ENCODE measurements at regions not wholly inside any gene's neighbourhood (a gene's known extent, or its start where the extent isn't known, plus 50 kb on each side); places are given as distances from the start of the nearest gene placed in this dataset.

DNA sequence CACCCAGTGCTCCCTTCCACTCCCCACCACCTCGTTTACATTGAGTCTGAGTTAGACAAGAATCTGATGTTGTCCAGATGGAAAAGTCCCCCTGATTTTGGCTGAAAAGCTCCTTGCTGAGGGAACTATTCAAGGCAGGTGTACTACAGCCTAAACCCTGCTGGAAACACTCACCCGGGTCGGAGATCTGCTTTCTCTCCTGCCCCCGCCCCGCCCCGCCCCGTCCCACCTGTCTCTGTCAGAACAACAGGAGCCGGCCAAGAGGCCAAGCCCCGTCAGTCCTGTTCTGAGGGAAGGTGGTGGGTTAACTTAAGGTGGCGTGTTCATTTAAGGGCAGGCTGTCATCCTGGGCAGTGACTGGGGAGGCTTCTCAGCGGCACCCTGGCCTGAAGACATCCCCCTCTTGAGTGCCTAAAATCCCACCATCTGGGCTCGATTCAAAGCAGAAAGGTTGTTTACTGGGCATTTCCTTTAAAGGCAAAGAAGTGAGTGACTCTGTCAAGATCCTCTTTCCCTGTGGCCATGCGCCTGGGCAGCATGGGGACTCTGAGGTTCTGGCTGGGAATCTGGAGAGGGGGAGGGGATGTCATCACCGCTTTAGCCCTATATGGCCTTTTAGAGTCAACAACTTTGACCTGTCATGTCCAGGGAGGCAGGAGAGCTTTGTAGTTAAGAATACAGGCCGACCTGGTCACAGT, 71.1 kb upstream of the NEURL1B start:
- DNase-seq (ENCODE audit: low read depth in 3 of 3, low spot score in 2 of 3) = no peak

DNA sequence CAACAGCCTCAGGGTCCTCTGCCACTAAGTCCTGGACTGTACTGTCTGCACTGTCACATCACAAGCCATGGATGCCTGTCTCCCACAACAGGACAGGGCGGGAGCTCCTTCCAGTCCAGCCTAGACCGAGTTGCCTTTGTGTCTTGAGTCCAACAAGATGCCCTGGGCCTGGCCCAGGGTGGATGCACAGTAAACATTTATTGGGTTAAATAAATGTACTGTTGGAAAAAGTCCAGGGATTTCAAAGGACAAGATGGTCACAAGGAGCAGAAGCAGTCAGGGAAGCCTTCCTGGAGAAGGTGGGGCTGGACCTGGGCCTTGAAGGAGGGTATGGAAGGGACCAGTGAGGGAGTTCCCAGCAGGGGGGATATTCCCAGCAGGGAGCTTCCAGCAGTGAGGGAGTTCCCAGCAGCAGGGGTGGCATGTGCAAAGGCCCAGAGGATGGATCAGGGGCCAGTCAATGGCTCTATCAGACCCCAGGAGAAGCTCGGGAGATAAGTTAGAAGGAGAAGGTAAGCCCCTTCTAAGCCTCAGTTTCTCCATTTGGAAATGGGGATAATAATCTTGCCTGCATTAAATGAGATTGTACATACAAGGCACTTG, 72.7 kb upstream of the NEURL1B start:
- no peak for DNase-seq (ENCODE audit: low read depth in 3 of 3, low spot score in 2 of 3)

DNA sequence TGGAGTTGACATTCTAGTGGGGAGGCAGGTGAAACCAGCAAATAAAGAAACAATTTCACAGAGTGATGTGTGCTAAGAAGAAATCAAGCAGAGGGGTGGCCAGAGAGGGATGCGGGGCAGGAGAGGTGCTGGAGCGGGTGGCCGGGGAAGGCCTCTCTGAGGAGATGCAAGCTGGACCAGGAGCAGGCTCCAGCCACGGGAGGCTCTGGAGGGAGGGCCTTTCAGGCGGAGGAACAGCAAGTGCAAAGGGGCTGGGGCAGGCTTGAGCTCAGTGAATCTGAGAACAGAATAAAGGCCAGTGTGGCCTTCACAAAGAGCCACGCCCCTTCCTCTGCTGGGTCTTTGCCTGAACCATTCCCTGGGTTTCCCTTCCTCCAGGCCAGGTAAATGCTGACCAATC, 73.2 kb upstream of the NEURL1B start:
- no peak for DNase-seq (ENCODE audit: low read depth in 3 of 3, low spot score in 2 of 3)

DNA sequence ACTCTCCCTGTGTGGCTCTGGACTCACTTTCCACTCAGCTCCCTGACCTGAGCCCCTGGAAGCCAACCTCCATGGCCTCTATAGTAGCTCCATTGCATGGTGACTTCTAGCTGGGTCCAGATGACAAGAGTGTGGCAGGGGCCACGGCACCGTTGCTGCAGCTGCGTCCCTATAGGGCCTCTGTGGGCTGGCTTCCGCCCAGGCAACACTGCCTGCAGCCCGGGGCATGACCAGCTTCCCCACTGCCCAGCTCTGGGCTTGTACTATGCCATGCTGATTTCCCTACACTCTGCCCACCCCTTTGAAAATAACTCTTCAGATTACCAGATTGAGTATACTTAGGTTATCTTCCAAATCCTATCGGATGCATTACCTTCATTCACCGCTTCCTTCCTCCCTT, 73.8 kb upstream of the NEURL1B start:
- no peak for DNase-seq (ENCODE audit: low read depth in 3 of 3, low spot score in 2 of 3)

DNA sequence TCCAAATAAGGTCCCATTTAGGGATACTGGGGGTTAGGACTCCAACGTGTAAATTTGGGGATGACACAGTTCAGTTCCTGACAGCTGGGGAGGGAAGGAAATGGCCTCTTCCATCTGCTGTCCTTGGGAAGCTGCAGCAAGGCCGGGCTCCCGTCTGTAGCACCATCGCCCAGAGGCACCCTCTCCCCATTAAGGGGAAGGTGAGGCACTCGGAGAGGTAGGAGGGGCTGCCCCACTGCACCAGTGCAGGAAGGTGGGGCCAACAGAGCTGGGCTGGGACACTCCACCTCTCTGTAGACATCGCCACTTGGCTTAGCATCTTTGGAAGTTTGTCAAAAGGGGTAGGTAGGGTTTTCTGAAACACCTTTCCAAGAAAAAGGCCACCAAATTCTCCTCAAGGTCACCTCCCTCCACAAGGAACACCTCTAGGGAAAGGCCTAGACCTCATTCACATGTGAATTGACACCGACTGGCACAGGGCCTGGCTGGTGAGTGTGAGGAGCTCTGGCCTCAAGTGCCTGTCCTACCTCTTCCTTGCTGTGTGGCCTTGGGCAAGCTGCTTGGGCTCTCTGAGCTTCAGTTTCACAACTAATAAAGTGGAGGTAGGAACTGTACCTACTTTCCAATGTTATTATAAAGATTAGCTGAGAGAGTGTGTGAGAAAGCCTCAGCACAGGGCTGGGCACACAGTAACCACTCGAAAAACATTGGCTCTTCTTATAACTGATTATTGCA, 75.0 kb upstream of the NEURL1B start:
- no peak for DNase-seq (ENCODE audit: low read depth in 3 of 3, low spot score in 2 of 3)

DNA sequence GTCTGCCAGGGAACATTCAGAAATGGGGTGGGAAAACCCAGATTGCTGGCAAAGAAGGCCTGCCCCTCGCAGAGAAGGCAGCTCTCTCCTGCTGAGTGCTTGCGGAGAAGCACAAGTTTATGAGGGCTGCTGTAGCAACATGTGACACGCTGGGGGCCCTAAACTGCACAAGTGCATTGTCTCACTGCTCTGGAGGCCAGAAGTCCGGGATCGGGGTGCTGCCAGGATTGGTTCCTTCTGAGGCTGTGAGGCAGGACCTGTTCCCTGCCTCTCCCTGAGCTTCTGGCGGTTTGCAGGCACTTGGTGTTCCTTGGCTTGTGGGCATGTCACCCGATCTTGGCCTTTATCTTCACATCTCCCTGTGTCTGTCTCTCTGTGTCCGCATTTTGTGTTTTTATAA, 75.6 kb upstream of the NEURL1B start:
- no peak for DNase-seq (ENCODE audit: low read depth in 3 of 3, low spot score in 2 of 3)

DNA sequence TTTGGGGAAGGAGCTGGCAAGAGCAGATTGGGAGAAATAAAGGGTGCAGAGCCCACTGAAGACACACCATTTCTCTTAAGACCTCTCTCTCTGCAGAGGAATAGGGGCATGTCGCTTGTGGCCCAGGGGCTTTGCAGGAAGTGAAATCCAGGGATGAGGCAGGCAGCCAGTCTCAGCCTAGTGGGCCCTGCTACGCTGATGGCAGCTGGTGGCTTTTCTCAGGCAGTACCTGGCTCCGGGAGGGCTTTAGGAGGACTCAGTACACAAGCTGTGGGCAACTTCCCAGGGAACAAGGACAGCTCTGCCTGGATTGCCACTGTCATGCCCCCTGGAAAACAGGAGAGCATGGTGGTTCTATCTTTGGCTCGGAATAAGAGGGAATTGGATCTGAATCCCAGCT, 76.2 kb upstream of the NEURL1B start:
- DNase-seq (ENCODE audit: low read depth in 3 of 3, low spot score in 2 of 3) = no peak

DNA sequence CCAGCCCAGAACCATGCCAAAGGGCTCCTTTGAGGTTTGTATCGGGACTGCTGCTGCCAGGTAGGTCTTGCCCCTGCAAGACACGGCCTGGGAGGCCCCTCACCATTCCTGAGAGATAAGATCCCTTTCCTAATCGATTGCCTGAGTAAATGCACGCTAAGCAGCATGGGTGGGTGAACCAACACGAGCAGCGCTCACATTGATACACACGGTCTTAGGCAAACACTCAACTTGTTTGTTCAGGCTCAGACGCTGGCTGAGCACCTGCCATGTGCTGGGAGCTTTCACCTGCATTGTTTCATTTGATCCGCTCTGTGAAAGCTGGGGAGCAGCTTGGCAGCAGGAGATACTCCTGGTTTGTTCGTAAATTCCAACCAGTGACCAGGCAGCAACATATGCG, 76.9 kb upstream of the NEURL1B start:
- no peak for DNase-seq (ENCODE audit: low read depth in 3 of 3, low spot score in 2 of 3)

DNA sequence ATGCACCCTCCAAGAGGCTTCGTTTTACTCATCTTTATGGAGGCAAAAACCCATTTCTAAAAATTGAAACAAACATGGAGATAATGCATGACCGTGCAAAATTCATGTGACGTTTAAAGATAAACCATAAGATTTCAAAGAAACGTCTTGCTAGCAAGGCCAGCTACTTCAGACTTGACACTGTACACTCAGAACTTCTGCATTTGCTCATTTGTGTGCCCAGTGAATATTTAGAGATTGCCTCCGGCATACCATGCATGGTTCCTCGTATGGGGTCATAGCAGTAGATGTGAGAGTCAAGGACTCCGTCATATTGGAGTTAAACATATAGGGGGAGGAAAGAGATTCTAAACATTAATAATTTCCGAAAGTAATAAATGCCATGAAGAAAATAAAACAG, 78.6 kb upstream of the NEURL1B start:
- no peak for DNase-seq (ENCODE audit: low read depth in 3 of 3, low spot score in 2 of 3)

DNA sequence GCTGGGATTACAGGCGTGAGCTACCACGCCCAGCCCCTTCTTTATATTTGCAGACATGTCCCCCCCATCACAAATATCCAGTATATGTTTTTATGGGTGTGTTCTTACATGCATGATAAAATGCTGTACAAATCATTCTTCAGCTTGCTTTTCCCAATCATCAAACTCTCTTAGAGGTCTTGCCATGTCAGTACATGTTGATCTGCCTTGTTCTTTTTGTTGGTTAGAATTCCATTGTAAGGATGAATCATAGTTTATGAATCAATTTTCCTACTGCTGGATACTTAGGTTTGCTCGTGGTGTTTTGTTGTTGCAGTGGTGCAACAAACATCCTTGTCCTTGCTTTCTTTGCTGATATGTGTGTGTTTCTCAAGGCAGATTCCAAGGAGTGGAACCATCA, 79.9 kb upstream of the NEURL1B start:
- no peak for DNase-seq (ENCODE audit: low read depth in 3 of 3, low spot score in 2 of 3)

DNA sequence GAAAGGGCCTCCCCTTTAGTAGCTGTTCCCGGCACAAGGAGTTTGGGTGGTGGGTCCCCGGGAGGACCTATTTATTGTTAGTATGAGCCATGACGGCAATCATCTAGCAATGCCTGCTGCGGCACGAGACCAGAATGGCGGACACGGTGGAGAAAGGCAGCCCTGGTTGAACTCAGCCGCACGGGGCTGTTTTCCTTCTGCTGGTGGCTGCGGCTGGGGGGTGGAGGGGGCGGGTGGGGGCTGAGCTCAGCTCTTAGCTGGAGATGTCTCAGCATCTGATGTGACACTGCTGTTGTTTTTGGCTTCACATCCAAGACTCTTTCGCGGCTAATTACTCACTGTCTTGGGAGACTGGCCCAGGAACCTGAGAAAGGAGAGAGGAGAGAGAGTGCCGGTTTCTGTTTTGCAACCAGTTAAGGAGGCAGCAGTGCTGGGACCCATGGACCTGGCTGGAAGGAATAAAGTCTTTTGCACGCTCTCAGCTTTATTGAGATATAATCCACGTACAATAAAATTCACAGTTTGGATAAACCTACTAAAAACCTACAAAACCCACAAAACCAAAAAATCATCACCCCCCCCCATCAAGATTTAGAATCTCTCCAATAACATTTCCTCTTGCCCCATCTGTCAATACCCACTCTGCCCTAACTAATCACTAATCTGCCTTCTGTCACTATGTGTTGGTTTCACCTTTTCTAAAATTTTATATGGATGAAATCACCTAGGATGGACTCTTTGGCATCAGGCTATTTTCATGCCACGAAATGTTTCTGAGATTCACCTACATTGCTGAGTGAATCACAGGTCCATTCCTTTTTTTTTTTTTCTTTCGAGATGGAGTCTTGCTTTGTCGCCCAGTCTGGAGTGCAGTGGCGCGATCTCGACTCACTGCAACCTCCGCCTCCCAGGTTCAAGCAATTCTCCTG, 81.8 kb upstream of the NEURL1B start:
- DNase-seq (ENCODE audit: low read depth in 3 of 3, low spot score in 2 of 3) = peak; percentile 74 to 89 (median 88)

DNA sequence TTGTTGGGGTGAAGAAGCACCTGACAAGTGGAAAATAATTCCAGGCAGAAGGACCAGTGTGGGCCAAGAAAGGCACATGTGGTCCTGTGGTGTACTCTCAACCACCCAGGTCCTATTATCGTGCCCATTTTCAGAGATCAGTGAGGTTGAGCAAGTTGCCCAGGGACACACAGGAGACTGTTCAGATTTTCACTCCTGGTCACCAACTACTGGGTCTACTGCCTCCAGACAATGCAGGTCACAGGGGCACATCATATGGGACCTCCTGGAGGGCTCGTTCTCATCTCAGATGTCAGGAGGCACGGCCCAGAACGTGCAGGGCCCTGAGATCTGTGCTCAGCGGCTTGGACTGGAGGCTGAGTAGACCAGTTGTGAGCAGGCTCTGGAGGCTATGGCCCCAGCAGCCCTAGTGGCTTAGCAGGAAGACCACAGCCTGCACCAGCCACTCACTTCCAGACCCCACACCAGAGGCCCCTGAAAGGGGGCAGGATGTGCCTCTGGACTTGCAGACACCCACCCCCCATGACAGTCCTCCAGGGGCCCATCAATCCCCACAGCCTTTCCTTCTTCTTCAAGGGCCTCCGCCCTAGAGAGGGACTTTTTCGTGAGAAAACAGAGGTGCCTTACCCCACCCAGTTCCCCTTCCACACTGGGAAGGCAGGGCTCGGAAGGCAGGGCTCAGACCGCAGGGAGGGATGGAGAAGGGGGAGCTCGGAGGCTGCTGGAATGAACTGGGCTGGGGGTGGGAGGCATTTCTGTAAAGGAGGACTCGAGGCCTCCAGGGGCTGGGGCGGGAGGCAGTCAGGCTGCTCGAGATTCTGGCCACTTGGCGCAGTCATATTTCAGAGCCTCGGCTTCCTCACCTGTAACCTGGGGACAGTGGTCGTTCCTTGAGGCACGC, 82.7 kb upstream of the NEURL1B start:
- DNase-seq (ENCODE audit: low read depth in 3 of 3, low spot score in 2 of 3) = no peak

DNA sequence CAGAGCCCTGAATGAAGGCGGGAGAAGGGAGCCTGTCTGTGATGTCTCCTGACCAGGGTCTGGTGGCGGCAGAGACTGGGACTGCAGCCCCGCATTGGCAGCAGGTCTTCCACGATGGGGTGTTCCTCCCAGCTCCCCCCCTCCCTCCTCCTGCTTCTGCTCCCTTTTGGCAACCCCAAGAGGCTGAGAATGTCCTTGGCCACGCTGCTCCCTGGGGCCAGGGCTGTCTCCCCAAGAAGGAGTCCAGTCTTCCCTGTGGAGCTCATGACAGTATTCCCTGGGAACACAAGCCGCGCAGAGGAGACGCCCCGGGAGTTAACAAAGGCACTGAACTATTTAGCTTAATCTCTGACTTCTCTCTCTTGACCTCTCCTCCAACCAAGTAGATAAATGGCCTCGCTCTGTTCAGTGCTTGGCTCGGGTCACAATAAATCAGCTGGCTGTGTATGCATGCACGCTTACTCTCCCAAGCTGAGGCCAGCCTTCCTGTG, 84.0 kb upstream of the NEURL1B start:
- DNase-seq (ENCODE audit: low read depth in 3 of 3, low spot score in 2 of 3) = peak in 2 of 3 donors; percentile 51 to 64

DNA sequence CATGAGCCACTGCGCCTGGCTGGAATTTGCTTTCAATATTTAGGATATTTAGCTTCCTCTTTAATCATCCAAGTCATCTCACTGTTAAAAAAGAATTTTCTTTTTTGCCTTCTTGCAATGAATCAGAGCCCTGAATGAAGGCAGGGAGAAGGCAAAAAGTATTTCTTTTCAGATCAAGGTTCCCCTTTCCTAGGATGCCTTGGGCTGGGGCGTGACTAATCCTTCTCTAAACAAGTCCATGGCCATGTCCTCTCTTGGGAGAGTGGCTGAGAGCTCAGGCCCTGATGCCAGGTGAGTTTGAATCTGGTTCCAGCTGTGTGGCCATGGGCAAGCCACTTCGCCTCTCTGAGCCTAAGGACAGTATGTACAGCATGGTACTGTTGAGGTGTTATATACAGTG, 84.8 kb upstream of the NEURL1B start:
- DNase-seq (ENCODE audit: low read depth in 3 of 3, low spot score in 2 of 3) = no peak

DNA sequence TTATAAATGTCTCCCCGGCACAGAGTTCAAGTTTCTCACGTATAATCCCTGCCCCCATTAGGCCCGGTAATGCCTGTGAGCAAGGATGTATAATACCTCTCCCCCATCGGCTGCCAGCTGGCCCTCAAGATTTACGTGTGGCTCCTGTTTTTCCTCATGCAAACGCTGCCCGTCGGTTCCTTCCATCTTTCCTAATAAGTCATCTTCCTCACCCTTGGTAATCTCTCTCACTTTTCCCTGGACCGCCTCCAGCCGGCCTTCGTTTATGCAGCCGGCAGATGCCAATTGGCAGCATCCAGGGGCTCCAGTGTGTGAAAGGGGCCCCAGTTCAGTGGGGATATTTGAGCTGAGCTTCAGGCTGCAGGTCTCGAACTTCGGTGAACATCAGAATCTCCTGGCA, 86.5 kb upstream of the NEURL1B start:
- no peak for DNase-seq (ENCODE audit: low read depth in 3 of 3, low spot score in 2 of 3)

DNA sequence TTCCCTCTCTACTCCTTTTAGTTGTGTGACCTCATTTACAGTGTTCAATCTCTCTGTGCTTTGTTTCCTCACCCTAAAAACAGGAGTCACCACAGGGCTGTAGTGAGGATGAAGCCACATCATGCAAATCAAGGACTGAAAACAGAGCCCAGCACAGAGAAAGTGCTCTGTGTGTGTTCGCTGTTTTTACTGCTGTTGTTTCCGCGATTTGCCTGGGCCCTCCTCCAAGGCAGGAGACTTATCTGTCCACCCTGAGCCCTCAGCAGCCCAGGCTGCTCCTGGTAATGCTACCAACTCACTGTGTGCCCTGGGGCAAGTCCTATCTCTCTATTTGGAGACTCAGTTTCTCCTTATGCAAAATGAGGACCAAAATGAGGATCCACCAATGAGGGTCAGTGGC, 87.2 kb upstream of the NEURL1B start:
- DNase-seq (ENCODE audit: low read depth in 3 of 3, low spot score in 2 of 3) = no peak

DNA sequence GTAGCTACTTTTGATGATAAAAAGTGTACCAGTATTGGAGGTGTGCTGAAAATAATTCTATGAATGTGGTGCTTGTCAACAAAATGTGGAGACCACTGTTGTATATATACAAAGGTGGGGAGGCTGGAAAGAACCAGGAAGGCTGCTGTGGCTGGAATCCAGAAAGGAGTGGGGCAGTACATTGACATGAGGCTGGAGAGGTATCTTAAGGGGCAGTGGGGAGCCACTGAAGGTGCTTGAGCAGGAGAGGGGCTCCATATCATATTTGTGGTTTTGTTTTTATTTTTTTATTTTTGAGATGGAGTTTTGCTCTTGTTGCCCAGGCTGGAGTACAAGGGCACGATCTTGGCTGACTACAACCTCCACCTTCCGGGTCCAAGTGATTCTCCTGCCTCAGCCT, 87.9 kb upstream of the NEURL1B start:
- DNase-seq (ENCODE audit: low read depth in 3 of 3, low spot score in 2 of 3) = no peak

DNA sequence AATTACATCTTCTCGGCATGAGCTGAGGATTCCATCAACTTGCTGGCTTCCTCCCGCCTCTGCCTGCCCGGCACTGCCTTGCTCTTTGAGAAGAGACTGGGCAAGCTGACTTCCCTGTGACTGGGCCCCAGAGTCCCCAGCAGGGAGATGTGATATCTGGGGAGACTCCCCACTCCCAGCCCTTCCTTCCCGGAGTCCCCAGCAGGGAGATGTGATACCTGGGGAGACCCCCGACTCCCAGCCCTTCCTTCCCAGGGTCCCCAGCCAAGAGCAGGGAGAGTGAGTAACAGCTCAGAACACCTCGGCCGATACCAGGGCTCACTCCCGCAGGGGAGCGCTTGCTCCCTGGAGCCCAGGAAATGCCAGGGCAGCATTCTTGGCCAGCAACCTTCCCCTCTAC, 90.1 kb upstream of the NEURL1B start:
- DNase-seq (ENCODE audit: low read depth in 3 of 3, low spot score in 2 of 3) = no peak

DNA sequence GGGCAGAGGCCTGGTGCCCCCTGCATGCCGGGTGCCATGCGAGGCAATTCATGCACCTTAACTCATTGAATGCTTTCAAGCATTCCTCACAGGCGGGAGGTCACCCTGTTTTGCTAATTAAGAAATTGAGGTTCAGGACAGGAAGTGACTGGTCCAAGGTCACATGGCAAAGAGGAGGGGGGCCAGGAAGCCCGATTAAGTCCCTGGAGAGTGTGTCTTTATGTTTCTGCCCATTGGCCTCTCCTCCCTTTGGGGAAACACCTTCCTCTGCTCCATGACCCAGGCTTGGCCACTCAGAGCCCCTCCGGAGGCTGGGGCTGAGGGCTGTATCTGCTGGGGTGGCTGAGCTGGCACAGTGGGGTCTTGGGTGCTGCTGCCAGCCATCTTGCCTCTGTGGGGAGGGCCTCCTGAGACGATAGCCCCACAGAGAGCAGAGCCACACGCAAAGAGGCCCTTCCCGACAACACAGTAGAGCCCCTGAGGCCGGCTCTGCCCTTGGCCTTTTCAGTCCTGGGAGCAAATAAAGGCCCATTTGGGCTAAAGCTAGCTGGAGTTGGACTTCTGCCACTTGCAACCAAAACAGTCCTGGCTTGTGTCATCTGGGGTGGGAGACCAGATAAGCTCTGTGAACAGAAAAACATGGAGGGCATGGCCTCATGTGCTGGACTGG, 90.8 kb upstream of the NEURL1B start:
- DNase-seq (ENCODE audit: low read depth in 3 of 3, low spot score in 2 of 3) = no peak
